Hepatocyte (in vitro differentiated cells): ENCODE measurements at regions not wholly inside any gene's neighbourhood (a gene's known extent, or its start where the extent isn't known, plus 50 kb on each side); places are given as distances from the start of the nearest gene placed in this dataset.

Experiments used
- EZH2 ChIP-seq: fragments of 200-600 bp; sonication (generic); IDR thresholded peaks from 2 replicates; pipeline ENCODE4 v1.6.1; 2016; ENCODE audit warnings: antibody characterized with exemption, mild to moderate bottlenecking, borderline replicate concordance
- TF ChIP-seq, protein P1 (sequence below): fragments of 200-600 bp; sonication (generic); IDR thresholded peaks from 2 replicates; pipeline ENCODE4 v1.5.1; 2016; ENCODE audit warnings: antibody characterized with exemption, mild to moderate bottlenecking; ENCODE audit not compliant: poor library complexity

DNA sequence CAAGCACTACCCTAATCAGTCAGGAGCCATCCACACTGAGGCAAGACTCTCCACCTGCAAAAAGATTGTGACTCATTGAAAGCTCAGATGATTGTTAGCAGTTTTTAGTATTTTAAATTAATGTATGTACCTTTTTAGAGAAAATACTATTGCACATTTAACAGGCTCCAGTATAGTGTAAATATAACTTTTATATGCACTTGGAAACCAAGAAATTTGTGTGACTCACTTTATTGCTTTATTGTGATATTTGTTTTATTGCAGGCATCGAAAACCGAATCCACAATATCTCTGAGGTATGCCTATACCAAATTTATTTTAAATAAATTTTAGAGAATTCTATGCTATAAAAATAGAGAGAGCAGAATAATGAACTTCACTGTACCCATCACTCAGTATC, 122.0 kb downstream of the TEX36 start:
- TF ChIP-seq, protein P1, sequence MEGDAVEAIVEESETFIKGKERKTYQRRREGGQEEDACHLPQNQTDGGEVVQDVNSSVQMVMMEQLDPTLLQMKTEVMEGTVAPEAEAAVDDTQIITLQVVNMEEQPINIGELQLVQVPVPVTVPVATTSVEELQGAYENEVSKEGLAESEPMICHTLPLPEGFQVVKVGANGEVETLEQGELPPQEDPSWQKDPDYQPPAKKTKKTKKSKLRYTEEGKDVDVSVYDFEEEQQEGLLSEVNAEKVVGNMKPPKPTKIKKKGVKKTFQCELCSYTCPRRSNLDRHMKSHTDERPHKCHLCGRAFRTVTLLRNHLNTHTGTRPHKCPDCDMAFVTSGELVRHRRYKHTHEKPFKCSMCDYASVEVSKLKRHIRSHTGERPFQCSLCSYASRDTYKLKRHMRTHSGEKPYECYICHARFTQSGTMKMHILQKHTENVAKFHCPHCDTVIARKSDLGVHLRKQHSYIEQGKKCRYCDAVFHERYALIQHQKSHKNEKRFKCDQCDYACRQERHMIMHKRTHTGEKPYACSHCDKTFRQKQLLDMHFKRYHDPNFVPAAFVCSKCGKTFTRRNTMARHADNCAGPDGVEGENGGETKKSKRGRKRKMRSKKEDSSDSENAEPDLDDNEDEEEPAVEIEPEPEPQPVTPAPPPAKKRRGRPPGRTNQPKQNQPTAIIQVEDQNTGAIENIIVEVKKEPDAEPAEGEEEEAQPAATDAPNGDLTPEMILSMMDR = no peak
- no peak for TF ChIP-seq EZH2
